ENCODE measurements at regions not wholly inside any gene's neighbourhood (a gene's known extent, or its start where the extent isn't known, plus 50 kb on each side); places are given as distances from the start of the nearest gene placed in this dataset.

GRCh38 chrX:63993936-63994335 lies 208.9 kb upstream of the ARHGEF9 start:
- in situ Hi-C loops (cut with MboI; ENCODE audit: low pct_unique_long_range_greater_than_20kb, low sequenced_read_pairs, unreplicated experiment), result no loop called here
- DNase-seq (ENCODE audit: low spot score), result no peak
- TF ChIP-seq, protein P1, sequence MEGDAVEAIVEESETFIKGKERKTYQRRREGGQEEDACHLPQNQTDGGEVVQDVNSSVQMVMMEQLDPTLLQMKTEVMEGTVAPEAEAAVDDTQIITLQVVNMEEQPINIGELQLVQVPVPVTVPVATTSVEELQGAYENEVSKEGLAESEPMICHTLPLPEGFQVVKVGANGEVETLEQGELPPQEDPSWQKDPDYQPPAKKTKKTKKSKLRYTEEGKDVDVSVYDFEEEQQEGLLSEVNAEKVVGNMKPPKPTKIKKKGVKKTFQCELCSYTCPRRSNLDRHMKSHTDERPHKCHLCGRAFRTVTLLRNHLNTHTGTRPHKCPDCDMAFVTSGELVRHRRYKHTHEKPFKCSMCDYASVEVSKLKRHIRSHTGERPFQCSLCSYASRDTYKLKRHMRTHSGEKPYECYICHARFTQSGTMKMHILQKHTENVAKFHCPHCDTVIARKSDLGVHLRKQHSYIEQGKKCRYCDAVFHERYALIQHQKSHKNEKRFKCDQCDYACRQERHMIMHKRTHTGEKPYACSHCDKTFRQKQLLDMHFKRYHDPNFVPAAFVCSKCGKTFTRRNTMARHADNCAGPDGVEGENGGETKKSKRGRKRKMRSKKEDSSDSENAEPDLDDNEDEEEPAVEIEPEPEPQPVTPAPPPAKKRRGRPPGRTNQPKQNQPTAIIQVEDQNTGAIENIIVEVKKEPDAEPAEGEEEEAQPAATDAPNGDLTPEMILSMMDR (IDR thresholded peaks at IDR 0.05; ENCODE audit: extremely low read depth, insufficient read depth, missing control alignments), result no peak

- no peak for DNase-seq (ENCODE audit: low spot score)
- TF ChIP-seq, protein P1 (IDR thresholded peaks at IDR 0.05; ENCODE audit: extremely low read depth, insufficient read depth, missing control alignments), result no peak
- in situ Hi-C loops (cut with MboI; ENCODE audit: low pct_unique_long_range_greater_than_20kb, low sequenced_read_pairs, unreplicated experiment), result no loop called here
Observed at GRCh38 chrX:63985906-63986305, 200.9 kb upstream of the ARHGEF9 start.

DNA sequence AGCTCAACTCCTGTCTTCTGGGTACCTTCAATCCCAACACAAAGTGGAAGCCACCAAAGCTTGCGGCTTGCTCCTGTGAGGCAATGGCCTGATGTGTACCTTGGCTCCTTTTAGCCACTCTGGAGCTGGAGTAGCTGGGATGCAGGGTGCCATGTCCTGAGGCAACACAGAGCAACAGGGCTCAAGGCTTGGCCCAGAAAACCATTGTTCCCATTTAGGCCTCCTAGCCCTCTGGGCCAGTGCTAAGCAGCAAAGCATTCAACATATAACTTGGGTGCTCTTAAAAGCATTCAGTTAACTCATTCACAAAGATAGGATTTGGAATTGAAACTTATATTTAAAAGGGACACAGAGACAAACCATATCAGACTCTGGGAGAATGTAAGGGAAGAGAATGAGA lies 194.5 kb upstream of the ARHGEF9 start:
- in situ Hi-C loops (cut with MboI; ENCODE audit: low pct_unique_long_range_greater_than_20kb, low sequenced_read_pairs, unreplicated experiment), result no loop called here
- DNase-seq (ENCODE audit: low spot score), result no peak
- TF ChIP-seq, protein P1 (IDR thresholded peaks at IDR 0.05; ENCODE audit: extremely low read depth, insufficient read depth, missing control alignments), result no peak

- TF ChIP-seq, protein P1 (IDR thresholded peaks at IDR 0.05; ENCODE audit: extremely low read depth, insufficient read depth, missing control alignments), result no peak
- in situ Hi-C loops (cut with MboI; ENCODE audit: low pct_unique_long_range_greater_than_20kb, low sequenced_read_pairs, unreplicated experiment), result no loop called here
- DNase-seq (ENCODE audit: low spot score), result no peak
Observed at GRCh38 chrX:63967551-63967950, 182.5 kb upstream of the ARHGEF9 start.

GRCh38 chrX:63963095-63963784 lies 178.2 kb upstream of the ARHGEF9 start:
- DNase-seq (ENCODE audit: low spot score), result no peak
- in situ Hi-C loops (cut with MboI; ENCODE audit: low pct_unique_long_range_greater_than_20kb, low sequenced_read_pairs, unreplicated experiment), result no loop called here
- TF ChIP-seq, protein P1 (IDR thresholded peaks at IDR 0.05; ENCODE audit: extremely low read depth, insufficient read depth, missing control alignments), result no peak

- no peak for DNase-seq (ENCODE audit: low spot score)
- TF ChIP-seq, protein P1 (IDR thresholded peaks at IDR 0.05; ENCODE audit: extremely low read depth, insufficient read depth, missing control alignments), result no peak
- in situ Hi-C loops (cut with MboI; ENCODE audit: low pct_unique_long_range_greater_than_20kb, low sequenced_read_pairs, unreplicated experiment), result no loop called here
Observed at GRCh38 chrX:63961964-63962363, 176.9 kb upstream of the ARHGEF9 start.
